ENCODE measurements at regions not wholly inside any gene's neighbourhood (a gene's known extent, or its start where the extent isn't known, plus 50 kb on each side); places are given as distances from the start of the nearest gene placed in this dataset.

DNA sequence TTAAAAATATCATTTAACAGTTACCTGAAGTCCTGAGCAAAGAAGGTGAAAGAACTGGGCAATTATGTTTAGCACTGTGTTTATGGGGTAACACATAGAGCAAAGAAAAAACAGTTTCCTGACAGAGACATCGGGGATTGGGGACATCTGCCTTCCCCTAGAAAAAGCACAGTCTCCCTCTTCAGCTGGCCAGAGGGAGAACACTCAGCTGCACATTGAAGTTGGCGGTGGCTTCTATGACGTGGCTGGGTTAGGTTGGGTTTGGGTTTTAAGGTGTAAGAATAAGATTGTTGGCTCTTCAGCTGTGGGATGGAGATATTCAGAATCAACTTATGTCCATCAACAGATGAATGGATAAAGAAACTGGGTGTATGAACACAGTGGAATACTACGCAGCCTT is 124.0 kb upstream of the DTNBP1 start (continued):
- no peak for TF ChIP-seq ZNF462 (CRISPR knock-in tag; IDR thresholded peaks at IDR 0.05)
- TF ChIP-seq STAT1 (IDR thresholded peaks at IDR 0.05; ENCODE audit: unreplicated experiment) = no peak
- TF ChIP-seq CREB1 (CRISPR knock-in tag; IDR thresholded peaks at IDR 0.05; ENCODE audit: low read depth) = no peak

GRCh38 chr6:15783484-15783883 is 120.7 kb upstream of the DTNBP1 start:
- H3K9me3 Mint-ChIP-seq = peaks cover 4% of the 10 kb centered on the region; the same call in 1 of the 3 replicates
- H3K36me3 Mint-ChIP-seq (ENCODE audit: low read depth) = peaks cover 4% of the 10 kb centered on the region; the same call in 2 of the 3 replicates
- no peak overlapping the region for H3K27ac Mint-ChIP-seq
- Histone ChIP-seq H2AFZ (no peak overlapping the region), H3K4me3 (no peak overlapping the region), H3F3A (replicated peaks; ENCODE audit: low read depth) (no peaks in the 10 kb centered on the region), H3K36me3 (ENCODE audit: insufficient read depth) (no peaks in the 10 kb centered on the region), H4K20me1 (replicated peaks; ENCODE audit: insufficient read depth) (no peaks in the 10 kb centered on the region), H3K4me1 (ENCODE audit: insufficient read depth) (no peaks in the 10 kb centered on the region), H3K4me2 (no peak overlapping the region), H3K27ac (ENCODE audit: low read depth) (no peak overlapping the region), H3K79me2 (replicated peaks; ENCODE audit: insufficient read depth) (no peaks in the 10 kb centered on the region), H3K27me3 (ENCODE audit: insufficient read depth) (no peaks in the 10 kb centered on the region), H3K9me2 (ENCODE audit: insufficient read depth) (peaks cover 11% of the 10 kb centered on the region; the same call in 1 of the 2 replicates)
- no peak for DNase-seq (ENCODE audit: low spot score)
- H3K4me1 Mint-ChIP-seq = no peaks in the 10 kb centered on the region
- ATAC-seq = no peak
- H3K27me3 Mint-ChIP-seq (ENCODE audit: insufficient read depth, low read depth, poor library complexity) = no peaks in the 10 kb centered on the region
- H3K4me3 Mint-ChIP-seq = no peak overlapping the region
- no peak for TF ChIP-seq JUNB (IDR thresholded peaks at IDR 0.05; ENCODE audit: unreplicated experiment)
- TF ChIP-seq ZNF331 (CRISPR knock-in tag; IDR thresholded peaks at IDR 0.05; ENCODE audit: low read depth) = no peak
- no peak for TF ChIP-seq ETS1 (IDR thresholded peaks at IDR 0.05)
- TF ChIP-seq ZNF114 (CRISPR knock-in tag; IDR thresholded peaks at IDR 0.05) = no peak
- TF ChIP-seq EZH2phosphoT487 (IDR thresholded peaks at IDR 0.05; ENCODE audit: unreplicated experiment) = no peak
- no peak for TF ChIP-seq CTCF (conservative IDR thresholded peaks at IDR 0.05; ENCODE audit: low read depth in 2 of 2)
- no peak for TF ChIP-seq POLR2AphosphoS5 (IDR thresholded peaks at IDR 0.05; ENCODE audit: low read depth)
- no peak for TF ChIP-seq EZH2 (IDR thresholded peaks at IDR 0.05; ENCODE audit: low read depth, unreplicated experiment)
- TF ChIP-seq, protein P1, sequence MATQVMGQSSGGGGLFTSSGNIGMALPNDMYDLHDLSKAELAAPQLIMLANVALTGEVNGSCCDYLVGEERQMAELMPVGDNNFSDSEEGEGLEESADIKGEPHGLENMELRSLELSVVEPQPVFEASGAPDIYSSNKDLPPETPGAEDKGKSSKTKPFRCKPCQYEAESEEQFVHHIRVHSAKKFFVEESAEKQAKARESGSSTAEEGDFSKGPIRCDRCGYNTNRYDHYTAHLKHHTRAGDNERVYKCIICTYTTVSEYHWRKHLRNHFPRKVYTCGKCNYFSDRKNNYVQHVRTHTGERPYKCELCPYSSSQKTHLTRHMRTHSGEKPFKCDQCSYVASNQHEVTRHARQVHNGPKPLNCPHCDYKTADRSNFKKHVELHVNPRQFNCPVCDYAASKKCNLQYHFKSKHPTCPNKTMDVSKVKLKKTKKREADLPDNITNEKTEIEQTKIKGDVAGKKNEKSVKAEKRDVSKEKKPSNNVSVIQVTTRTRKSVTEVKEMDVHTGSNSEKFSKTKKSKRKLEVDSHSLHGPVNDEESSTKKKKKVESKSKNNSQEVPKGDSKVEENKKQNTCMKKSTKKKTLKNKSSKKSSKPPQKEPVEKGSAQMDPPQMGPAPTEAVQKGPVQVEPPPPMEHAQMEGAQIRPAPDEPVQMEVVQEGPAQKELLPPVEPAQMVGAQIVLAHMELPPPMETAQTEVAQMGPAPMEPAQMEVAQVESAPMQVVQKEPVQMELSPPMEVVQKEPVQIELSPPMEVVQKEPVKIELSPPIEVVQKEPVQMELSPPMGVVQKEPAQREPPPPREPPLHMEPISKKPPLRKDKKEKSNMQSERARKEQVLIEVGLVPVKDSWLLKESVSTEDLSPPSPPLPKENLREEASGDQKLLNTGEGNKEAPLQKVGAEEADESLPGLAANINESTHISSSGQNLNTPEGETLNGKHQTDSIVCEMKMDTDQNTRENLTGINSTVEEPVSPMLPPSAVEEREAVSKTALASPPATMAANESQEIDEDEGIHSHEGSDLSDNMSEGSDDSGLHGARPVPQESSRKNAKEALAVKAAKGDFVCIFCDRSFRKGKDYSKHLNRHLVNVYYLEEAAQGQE (IDR thresholded peaks at IDR 0.05; ENCODE audit: unreplicated experiment) = no peak
- no peak for TF ChIP-seq CREB1 (CRISPR knock-in tag; IDR thresholded peaks at IDR 0.05; ENCODE audit: low read depth)
- TF ChIP-seq NANOG (IDR thresholded peaks at IDR 0.05; ENCODE audit: borderline replicate concordance) = no peak
